ENCODE measurements at regions not wholly inside any gene's neighbourhood (a gene's known extent, or its start where the extent isn't known, plus 50 kb on each side); places are given as distances from the start of the nearest gene placed in this dataset.

DNA sequence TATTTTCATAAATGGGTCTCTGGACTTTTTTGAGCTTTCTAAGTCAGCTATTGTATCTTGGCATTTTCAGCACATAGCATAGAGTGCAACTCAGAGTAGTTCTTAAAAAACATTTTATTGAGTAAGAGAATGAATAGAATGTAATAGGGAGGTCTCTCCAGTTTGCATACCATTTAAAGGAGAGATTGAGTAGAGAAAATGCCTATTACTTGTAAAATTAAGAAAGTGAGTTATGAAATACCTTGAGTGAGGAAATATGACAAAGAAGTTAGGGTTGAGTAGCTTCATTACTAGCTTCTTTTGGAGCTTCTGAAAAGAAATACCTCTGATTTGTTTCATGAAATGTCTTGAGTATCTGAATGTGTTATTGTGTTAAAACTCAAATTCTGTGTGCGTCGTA, 140.0 kb downstream of the AASDHPPT start:
- H3K27ac ChIP-seq, result no peak overlapping the region
- no peak for DNase-seq
- TF ChIP-seq POLR2A (IDR thresholded peaks at IDR 0.05), result no peak
- TF ChIP-seq, protein P1, sequence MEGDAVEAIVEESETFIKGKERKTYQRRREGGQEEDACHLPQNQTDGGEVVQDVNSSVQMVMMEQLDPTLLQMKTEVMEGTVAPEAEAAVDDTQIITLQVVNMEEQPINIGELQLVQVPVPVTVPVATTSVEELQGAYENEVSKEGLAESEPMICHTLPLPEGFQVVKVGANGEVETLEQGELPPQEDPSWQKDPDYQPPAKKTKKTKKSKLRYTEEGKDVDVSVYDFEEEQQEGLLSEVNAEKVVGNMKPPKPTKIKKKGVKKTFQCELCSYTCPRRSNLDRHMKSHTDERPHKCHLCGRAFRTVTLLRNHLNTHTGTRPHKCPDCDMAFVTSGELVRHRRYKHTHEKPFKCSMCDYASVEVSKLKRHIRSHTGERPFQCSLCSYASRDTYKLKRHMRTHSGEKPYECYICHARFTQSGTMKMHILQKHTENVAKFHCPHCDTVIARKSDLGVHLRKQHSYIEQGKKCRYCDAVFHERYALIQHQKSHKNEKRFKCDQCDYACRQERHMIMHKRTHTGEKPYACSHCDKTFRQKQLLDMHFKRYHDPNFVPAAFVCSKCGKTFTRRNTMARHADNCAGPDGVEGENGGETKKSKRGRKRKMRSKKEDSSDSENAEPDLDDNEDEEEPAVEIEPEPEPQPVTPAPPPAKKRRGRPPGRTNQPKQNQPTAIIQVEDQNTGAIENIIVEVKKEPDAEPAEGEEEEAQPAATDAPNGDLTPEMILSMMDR (IDR thresholded peaks at IDR 0.05), result no peak

DNA sequence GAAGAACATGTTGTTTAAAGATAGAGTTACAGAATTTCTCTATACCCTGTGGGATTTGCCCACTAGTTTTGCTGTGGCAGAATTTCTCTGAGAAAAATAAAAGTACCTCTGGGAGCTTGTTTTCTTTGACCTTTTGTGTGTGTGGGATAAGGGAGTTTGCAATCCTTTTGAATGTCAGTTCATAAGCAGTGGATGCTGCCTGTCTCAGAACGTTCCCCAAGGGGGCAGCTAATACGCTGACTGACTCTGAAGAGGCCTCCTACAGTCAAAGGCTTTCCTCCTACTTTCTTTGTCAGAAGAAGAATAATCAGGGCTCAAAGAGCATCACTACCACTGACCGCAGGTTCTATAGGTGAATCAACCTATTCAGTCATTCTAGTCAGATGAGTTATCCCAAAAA, 140.6 kb downstream of the AASDHPPT start:
- Histone ChIP-seq H3K27me3 (no peaks in the 10 kb centered on the region), H3K4me1 (no peaks in the 10 kb centered on the region), H3K4me3 (no peak overlapping the region), H3K36me3 (no peaks in the 10 kb centered on the region), H3K27ac (no peak overlapping the region), H3K9me3 (peaks cover 0 to 9% (median 0%) of the 10 kb centered on the region in 4 donors)
- TF ChIP-seq POLR2A (IDR thresholded peaks at IDR 0.05), result no peak
- TF ChIP-seq, protein P1 (IDR thresholded peaks at IDR 0.05), result no peak
- no peak for DNase-seq

More for the DNA sequence above, 140.0 kb downstream of the AASDHPPT start:
- no peaks in the 10 kb centered on the region for H3K27me3 ChIP-seq
- no peak overlapping the region for H3K4me3 ChIP-seq
- no peaks in the 10 kb centered on the region for H3K36me3 ChIP-seq
- peaks cover 0 to 4% (median 0%) of the 10 kb centered on the region in 4 donors for H3K9me3 ChIP-seq
- no peaks in the 10 kb centered on the region for H3K4me1 ChIP-seq

DNA sequence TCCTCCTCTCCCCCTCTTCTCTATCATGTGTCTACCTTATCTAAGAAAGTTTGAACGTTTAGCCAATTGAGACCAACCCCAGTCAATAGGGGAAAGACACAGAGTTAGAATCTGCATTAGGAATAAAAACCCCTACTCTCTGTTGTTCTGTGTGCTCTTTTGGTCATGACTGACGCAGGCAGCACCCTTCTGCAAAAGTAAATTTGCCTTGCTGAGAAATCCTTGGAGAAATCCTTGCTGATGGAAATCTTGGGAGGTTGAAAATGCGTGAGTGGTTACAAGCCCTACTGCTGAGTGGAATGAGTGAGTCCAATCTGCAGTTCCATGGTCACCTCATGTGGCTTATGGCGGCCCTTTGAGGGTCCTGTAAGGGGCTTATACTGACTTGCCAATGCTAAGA, 145.2 kb downstream of the AASDHPPT start:
- H3K4me1 ChIP-seq, result no peaks in the 10 kb centered on the region
- no peak overlapping the region for H3K27ac ChIP-seq
- H3K4me3 ChIP-seq, result no peak overlapping the region
- no peaks in the 10 kb centered on the region for H3K36me3 ChIP-seq
- DNase-seq, result no peak
- H3K9me3 ChIP-seq, result peaks cover 0 to 9% (median 0%) of the 10 kb centered on the region in 4 donors
- TF ChIP-seq POLR2A (IDR thresholded peaks at IDR 0.05), result no peak
- TF ChIP-seq, protein P1 (IDR thresholded peaks at IDR 0.05), result no peak
- no peaks in the 10 kb centered on the region for H3K27me3 ChIP-seq

DNA sequence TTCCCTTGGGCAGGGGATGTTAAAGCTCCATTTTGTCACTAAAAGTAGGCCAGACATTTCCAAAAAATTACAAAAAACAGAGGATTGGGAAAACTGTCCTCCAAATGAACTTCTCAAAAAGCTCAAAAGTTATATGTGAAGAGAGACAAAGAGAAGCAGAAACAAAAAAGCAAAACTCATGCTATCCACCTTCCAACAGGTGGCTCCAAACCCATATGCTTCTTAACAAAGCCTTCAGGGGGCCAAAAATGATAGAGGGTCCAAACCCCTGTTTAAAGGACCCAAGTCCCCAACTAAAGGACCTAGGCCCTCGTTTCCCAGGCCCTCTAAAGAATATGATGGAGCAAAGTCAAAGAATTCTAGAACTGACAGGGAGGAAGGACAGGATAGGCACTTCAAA, 146.7 kb downstream of the AASDHPPT start:
- Histone ChIP-seq H3K4me1 (no peaks in the 10 kb centered on the region), H3K36me3 (no peaks in the 10 kb centered on the region), H3K4me3 (no peak overlapping the region), H3K27me3 (no peaks in the 10 kb centered on the region), H3K9me3 (peaks cover 0 to 9% (median 0%) of the 10 kb centered on the region in 4 donors), H3K27ac (no peak overlapping the region)
- DNase-seq, result no peak
- TF ChIP-seq, protein P1 (IDR thresholded peaks at IDR 0.05), result no peak
- no peak for TF ChIP-seq POLR2A (IDR thresholded peaks at IDR 0.05)

DNA sequence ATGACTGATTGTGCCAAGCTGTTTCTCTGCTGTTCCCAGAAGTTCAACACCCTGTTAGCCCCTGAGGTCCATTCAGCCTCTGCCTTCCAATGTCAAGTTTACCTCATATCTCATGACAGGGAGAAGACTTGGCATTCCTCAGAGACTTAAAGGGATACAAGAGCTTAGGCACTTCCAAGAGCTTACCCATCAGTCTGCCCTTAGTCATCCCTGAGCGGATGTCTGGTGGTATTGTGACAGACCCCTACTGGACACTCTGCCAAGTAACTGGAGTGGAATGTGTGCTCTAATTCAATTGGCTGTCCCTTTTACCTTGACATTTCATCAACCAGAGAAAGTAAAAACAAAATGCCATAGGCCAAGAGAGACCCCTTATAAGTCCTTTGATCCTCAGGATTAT, 151.5 kb downstream of the AASDHPPT start:
- H3K27ac ChIP-seq, result no peak overlapping the region
- DNase-seq, result no peak
- H3K36me3 ChIP-seq, result no peaks in the 10 kb centered on the region
- no peak for TF ChIP-seq POLR2A (IDR thresholded peaks at IDR 0.05)
- TF ChIP-seq, protein P1 (IDR thresholded peaks at IDR 0.05), result no peak
- H3K9me3 ChIP-seq, result no peaks in the 10 kb centered on the region
- no peaks in the 10 kb centered on the region for H3K27me3 ChIP-seq
- no peak overlapping the region for H3K4me3 ChIP-seq
- H3K4me1 ChIP-seq, result no peaks in the 10 kb centered on the region

DNA sequence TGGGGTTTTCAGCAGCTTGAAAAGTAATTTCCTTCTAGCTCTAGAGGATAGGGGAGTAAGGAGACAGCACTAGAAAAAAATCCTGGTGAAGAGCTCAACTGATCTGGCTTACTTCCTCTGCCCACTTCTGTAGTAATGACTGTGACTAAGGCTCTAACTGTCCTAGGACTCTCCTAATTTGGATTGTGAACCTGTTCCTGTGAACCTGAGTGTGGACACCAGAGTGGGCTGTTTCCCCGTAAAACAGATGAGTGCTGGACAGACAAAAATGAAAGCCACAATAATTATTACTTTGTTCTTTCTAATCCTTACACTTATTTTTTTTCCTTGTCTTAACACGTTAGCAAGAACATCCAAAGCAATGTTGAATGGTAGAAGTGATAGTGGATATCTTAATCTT, 154.1 kb downstream of the AASDHPPT start:
- no peak for TF ChIP-seq POLR2A (IDR thresholded peaks at IDR 0.05)
- TF ChIP-seq, protein P1 (IDR thresholded peaks at IDR 0.05), result no peak
- H3K4me1 ChIP-seq, result no peaks in the 10 kb centered on the region
- no peaks in the 10 kb centered on the region for H3K36me3 ChIP-seq
- no peak overlapping the region for H3K4me3 ChIP-seq
- DNase-seq, result no peak
- H3K27ac ChIP-seq, result no peak overlapping the region
- H3K27me3 ChIP-seq, result no peaks in the 10 kb centered on the region
- no peaks in the 10 kb centered on the region for H3K9me3 ChIP-seq
